ENCODE measurements at regions not wholly inside any gene's neighbourhood (a gene's known extent, or its start where the extent isn't known, plus 50 kb on each side); places are given as distances from the start of the nearest gene placed in this dataset.

GRCh38 chr6:100185615-100186014, 191.6 kb upstream of the MCHR2 start:
- no peak for TF ChIP-seq EZH2 (IDR thresholded peaks at IDR 0.05; ENCODE audit: low read depth)
- no peak for TF ChIP-seq CTCF (conservative IDR thresholded peaks at IDR 0.05)
